ENCODE measurements at regions not wholly inside any gene's neighbourhood (a gene's known extent, or its start where the extent isn't known, plus 50 kb on each side); places are given as distances from the start of the nearest gene placed in this dataset.

DNA sequence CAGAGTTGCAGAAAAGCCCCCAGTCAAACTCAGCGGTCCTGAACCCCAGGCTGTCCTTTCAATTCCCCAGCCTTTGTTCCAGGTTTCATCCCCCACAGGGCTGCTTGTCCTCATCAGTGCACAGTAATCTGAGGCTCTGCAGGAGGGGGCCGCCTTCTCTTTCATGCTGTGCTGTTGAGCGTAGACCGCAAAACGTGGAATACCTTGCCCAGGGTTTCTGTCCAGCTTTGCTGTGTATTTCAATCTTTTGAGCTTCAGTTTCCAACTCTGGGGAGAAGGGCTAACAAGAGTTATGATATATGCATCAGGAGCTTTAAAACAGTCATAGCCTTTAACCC, 64.8 kb downstream of the FAM43A start:
- TF ChIP-seq, protein P1, sequence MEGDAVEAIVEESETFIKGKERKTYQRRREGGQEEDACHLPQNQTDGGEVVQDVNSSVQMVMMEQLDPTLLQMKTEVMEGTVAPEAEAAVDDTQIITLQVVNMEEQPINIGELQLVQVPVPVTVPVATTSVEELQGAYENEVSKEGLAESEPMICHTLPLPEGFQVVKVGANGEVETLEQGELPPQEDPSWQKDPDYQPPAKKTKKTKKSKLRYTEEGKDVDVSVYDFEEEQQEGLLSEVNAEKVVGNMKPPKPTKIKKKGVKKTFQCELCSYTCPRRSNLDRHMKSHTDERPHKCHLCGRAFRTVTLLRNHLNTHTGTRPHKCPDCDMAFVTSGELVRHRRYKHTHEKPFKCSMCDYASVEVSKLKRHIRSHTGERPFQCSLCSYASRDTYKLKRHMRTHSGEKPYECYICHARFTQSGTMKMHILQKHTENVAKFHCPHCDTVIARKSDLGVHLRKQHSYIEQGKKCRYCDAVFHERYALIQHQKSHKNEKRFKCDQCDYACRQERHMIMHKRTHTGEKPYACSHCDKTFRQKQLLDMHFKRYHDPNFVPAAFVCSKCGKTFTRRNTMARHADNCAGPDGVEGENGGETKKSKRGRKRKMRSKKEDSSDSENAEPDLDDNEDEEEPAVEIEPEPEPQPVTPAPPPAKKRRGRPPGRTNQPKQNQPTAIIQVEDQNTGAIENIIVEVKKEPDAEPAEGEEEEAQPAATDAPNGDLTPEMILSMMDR (IDR thresholded peaks at IDR 0.05 in 4 of 5, conservative IDR thresholded peaks at IDR 0.05 in 1 of 5) = no peak
- TF ChIP-seq POLR2A (IDR thresholded peaks at IDR 0.05) = no peak

All from gastrocnemius medialis (tissue), 4 donors.